GM21381 (cell line): ENCODE measurements at regions not wholly inside any gene's neighbourhood (a gene's known extent, or its start where the extent isn't known, plus 50 kb on each side); places are given as distances from the start of the nearest gene placed in this dataset.
"Not testable (repeated sequence)": the region's sequence is repeated elsewhere in the genome, so short reads cannot be mapped to it uniquely, and the experiment has no call there.

Experiments
- ATAC-seq: cut with Tn5 transposase; IDR thresholded peaks from one replicate; pipeline ENCODE4 v1.9.1; 2021; ENCODE audit warnings: mild to moderate bottlenecking, moderate library complexity; ENCODE audit not compliant: unreplicated experiment

DNA sequence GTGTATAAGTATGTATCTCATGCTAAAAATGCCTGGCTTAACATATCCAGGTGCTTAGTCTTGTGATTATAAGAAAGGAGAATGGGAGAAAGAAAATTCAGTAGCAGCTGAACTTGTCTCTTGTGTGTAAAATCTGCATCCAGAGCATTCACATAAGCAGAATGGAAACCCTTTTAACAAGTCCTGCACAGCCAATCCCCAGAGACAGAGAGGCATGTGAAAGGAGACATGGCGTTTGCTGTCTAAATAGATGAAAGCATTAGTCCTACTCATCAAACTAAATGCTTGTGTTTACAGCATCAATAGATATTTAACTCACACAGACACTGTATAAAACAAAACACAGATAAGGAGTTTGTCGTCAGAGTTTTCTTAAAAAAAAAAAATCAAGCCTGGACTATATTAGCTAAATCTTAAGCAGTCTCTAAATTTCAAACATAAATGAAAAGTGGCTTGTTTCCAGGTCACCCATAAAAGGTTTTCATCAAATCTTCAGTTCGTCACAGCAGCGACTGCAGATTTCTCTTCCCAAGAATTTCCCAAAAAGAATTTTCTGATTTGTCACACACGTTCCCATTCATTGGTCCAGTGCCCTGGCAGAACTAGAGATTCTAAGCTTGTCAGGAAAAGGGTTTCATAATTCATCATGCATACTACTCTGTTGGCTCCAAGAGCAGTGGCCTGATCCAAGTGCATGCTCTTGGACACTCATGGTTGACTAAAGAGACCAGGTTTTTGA is 249.2 kb downstream of the BTG1 start:
- ATAC-seq, result no peak

- no peak for ATAC-seq
These were observed 250.7 kb downstream of the BTG1 start for GRCh38 chr12:91894911-91895310.

DNA sequence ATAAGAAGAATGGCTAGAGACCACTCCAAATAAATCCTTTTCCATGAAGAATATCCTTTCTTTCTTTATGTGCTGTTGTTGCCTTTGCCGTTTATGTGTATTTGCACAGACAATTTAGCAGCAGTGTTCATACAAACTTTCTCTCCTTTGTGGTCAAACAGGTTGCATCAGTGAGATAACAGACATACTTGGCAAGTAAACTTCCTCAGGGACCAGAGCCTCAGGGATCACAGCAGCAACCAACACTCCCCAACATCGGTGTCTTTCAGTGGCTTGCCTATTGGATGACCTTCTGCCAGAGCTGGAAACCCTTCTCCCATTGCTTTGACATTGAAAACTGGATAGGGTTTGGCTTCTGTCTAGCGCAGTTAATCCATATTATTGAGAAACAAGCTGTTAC is 252.2 kb downstream of the BTG1 start:
- no peak for ATAC-seq

- no peak for ATAC-seq
These were observed 253.4 kb downstream of the BTG1 start for GRCh38 chr12:91892081-91892855.

GRCh38 chr12:91890742-91891141 is 254.9 kb downstream of the BTG1 start:
- no peak for ATAC-seq

- no peak for ATAC-seq
These were observed 255.7 kb downstream of the BTG1 start for GRCh38 chr12:91889910-91890309.

DNA sequence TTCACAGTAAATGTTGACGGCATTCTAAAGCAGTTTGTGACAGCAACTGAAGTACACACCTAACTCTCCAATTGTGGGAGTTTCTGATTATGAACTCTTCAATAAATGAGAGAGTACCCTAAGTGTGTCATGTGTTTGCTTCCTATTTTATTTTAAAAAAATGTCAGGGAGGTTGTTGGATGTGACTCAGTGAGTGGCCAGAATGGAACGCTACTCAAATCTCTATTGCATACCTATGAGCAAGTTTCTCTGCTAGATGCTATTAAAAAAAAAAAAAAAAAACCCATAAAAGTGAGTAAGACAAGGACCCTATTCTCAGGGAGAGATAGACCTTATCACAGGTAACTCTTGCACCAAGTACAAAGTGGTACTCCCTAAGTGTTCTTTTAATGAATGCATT is 256.6 kb downstream of the BTG1 start:
- ATAC-seq, result no peak

GRCh38 chr12:91887957-91888356 is 257.7 kb downstream of the BTG1 start:
- no peak for ATAC-seq

- ATAC-seq, result no peak
These were observed 259.6 kb downstream of the BTG1 start for GRCh38 chr12:91885851-91886731.

- no peak for ATAC-seq
These were observed 261.4 kb downstream of the BTG1 start for GRCh38 chr12:91884230-91884629.

DNA sequence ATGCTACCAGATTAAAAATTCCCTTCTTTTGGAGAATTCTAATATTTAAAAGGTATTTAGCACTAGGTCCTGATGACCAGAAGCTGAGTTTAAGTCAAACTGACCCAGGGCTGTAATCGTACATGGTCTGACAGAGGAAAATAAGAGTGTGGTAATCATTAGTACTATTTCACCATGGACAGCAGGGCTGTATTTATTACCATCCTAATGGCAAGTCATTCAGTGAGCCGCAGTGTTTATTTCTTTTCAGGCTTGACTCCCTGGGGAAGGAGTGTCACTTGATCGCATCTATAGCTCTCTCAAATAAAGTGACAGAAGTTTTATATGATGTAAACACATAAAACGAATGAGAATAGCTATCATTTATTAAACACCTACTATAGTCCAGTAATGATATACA is 261.8 kb downstream of the BTG1 start:
- no peak for ATAC-seq

- no peak for ATAC-seq
These were observed 262.7 kb downstream of the BTG1 start for GRCh38 chr12:91882910-91883309.

DNA sequence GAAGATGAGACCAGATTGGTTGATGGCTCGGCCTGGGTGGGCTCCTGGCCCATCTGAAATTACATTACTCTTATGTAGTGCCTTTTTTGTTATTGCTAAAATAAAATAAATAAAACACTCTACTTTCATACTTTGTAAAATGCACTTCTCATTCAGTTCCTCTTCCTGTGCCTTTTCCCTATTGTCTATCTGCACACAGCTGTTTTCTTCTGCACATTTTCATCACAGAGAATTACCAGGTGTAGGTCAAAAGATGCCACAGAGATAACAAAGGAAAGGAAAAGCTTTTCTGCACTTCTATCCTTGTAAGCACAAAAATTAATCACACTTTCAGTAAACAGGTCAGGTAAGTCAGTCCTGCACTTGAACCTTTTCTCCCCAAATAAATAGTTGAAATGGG is 265.1 kb downstream of the BTG1 start:
- ATAC-seq, result no peak

DNA sequence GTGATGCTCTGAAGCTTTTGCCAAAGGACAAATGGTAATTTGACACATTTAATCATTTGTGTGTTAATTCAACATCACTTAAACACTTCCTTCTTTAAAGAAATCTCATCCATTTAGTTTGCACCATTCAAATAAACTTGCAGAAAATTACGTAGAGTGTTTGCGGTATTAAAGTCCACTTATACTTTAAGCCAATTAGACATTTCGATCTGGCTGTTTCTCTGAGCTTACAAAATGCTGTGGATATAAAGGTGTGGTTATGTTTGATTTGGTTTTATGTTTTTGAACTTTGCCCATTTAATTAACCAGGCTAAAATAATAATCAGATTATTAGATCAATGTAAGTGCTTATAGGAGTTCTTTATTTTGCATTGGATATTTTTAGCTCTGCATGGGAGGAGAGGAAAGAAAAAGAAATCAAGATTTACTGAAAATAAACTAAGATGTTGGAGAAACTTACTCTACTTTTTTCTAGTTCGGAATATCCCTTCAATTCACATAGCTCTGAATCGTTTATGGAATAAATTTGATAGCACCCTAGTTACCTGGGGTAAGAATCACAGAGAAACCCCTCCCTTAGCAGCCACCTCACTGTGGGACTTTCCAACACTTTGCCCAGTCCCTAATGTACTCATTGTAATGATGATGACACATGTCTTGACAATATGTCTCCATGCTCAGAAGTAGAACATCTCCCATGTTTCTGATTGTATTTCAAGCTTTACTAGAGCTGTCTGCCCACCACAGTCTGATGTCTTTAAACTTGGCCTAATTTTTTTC is 268.0 kb downstream of the BTG1 start:
- ATAC-seq, result no peak

DNA sequence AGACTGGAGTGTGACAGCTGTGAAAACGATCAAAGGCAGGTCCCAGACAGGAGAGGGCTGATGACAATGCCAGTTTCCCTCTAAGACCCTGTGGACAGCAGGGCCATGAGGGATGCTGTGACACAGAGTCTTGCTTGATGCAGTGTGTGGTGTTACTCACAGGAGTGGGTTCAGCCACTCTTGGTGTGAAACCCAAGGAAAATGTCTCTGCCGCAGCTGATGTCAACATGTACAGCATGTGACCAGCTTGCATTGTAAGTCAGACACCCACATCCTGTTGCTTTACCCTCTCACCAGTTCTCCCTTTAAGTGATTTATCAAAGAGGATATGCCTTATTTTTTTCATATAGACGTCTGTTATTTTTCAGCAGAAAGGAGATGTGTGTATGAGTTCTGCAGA is 268.6 kb downstream of the BTG1 start:
- ATAC-seq, result peak; percentile 88

GRCh38 chr12:91875671-91876070 is 270.0 kb downstream of the BTG1 start:
- ATAC-seq, result not testable (repeated sequence)

DNA sequence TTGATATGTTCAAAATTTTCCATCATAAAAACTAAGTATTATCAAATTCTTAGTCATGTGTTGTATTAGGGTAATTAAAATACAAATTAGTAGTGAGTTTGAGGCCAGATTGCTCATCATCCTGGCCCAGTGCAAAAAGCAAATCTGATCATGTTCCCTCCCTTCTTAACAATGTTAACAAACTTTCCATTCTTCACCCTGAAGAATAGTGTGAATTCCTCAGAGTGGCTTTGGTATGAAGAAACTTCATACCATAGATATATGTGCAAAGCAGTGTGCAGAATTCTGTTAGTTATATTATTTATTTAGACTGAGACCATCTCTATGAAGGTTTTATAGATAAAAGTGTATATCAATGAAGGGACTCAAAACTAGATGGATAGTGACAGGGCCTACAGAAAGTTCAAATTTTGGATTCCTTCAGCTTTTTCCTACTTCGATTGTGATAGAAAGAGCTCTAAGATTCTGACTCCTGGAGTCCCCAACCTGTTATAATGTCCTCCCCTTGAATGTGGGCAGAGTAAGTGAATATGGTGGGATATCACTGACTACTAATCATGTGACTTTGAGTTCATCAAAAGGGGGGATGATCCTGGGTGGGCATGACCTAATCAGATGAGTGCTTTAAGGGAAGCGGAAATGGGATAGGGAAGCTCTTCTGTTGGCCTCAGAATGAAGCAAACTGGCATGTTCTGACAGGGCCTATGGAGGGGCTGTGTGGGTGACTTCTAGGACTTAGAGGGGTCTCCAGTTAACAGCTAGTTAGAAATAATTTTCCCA is 271.4 kb downstream of the BTG1 start:
- ATAC-seq, result no peak

DNA sequence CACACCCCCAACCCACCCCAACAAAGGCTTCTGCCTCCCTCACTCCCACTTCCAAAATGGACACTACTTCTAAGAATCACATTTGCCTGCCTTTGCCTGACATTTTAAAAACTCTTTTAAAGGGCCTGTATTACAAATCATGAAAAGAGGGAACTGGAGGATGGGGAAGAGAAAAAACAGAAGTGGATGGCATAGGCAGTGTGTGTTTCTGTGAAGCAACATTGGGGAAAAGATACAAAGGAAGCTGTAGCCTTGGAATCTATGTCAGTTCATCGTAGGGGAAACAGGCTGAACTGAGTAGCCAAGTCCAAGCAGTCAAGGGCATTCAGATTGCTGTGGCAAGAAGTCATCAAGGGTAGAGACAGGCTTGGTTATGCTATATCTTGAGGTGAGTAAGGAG is 273.9 kb downstream of the BTG1 start:
- ATAC-seq, result no peak

DNA sequence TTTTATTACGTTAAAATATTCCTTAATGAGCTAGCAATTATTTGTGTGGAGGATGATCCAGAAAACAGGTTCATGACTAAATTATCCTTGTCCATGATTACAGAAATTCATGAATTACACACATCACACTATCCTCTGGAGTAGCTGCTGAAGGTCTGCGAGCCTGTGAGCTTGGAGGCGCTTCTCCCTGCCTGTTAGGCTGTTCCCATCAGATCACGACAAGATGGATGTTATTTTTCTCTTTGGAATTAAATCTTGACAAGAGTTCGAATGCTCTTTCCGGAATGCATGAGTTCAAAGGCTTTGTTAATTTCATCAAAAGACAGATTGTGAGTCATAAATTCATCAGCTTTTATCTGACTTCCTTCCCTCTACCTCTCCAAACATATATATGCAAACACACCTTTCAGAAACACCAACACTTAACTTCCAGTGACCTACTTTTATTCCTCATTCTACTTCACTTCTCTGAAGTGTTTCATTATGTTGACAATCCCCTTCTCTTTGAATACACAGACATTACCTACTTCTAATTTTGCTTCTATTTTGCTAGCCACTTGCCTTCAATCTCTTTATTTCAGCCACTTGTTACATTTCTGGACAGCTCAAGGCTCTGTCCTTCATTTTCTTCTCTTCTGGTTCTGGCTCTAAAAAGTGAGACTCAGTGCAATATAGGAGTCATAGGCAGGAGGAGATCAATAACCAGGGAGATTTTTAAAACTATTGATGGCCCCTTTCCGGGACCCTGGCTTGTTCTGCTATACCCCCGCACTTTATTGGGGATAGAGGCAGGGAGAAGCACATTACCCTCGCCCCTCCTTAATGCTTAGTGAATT is 274.6 kb downstream of the BTG1 start:
- no peak for ATAC-seq
